ENCODE measurements at regions not wholly inside any gene's neighbourhood (a gene's known extent, or its start where the extent isn't known, plus 50 kb on each side); places are given as distances from the start of the nearest gene placed in this dataset.

DNA sequence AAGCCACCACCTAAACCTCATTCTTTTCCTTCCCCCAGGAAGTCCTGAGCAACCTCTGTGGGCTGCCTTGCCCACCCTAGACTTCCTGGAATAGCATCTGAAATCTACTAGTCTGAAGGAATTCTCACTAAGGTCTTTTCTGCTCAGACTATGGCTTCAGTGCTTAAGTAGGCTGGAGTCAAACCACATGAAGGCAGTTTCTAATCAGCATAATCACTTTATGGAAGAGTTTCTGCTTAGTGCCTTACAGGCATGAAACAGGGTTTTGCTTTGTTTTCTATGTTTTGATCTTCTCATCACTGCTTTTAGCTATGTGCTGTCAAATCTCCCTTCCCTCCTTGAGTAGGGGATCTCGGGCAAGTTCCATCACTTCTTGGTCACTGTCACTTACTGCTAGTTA, 117.7 kb downstream of the WT1 start:
- no peak for DNase-seq
- Histone ChIP-seq H4K20me1 (ENCODE audit: insufficient read depth) (no peaks in the 10 kb centered on the region), H3K9ac (no peak overlapping the region), H3K4me2 (no peak overlapping the region), H3K4me1 (ENCODE audit: control insufficient read depth in 1 of 2, insufficient read depth in 2 of 2, low read depth in 1 of 2, low read length in 1 of 2) (peaks cover 0 to under 1% of the 10 kb centered on the region in 2 experiments; a peak in 1 of 4 replicates), H3K79me2 (ENCODE audit: insufficient read depth) (no peaks in the 10 kb centered on the region), H3K36me3 (replicated peaks in 1 of 2; ENCODE audit: control insufficient read depth in 1 of 2, insufficient read depth in 2 of 2, low read length in 1 of 2) (no peaks in the 10 kb centered on the region), H3K27ac (ENCODE audit: low read depth in 2 of 2, low read length in 1 of 2) (no peak overlapping the region), H2AFZ (ENCODE audit: low read depth) (no peak overlapping the region), H3K4me3 (ENCODE audit: low read depth in 2 of 2, low read length in 1 of 2) (no peak overlapping the region), H3F3A (replicated peaks; ENCODE audit: insufficient read depth) (peaks cover 15% of the 10 kb centered on the region), H3K9me3 (no peaks in the 10 kb centered on the region), H3K9me2 (no peaks in the 10 kb centered on the region), H3K27me3 (ENCODE audit: insufficient read depth) (peaks cover 16% of the 10 kb centered on the region; the same call in 1 of the 2 replicates)
- POLR2A ChIA-PET: no interaction called here
- TF ChIP-seq, protein P1, sequence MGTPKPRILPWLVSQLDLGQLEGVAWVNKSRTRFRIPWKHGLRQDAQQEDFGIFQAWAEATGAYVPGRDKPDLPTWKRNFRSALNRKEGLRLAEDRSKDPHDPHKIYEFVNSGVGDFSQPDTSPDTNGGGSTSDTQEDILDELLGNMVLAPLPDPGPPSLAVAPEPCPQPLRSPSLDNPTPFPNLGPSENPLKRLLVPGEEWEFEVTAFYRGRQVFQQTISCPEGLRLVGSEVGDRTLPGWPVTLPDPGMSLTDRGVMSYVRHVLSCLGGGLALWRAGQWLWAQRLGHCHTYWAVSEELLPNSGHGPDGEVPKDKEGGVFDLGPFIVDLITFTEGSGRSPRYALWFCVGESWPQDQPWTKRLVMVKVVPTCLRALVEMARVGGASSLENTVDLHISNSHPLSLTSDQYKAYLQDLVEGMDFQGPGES (IDR thresholded peaks at IDR 0.05; ENCODE audit: low read depth, low read length): no peak
- no peak for TF ChIP-seq RXRA (IDR thresholded peaks at IDR 0.05; ENCODE audit: borderline replicate concordance, low read depth)
- TF ChIP-seq TEAD4 (IDR thresholded peaks at IDR 0.05; ENCODE audit: borderline replicate concordance, insufficient read depth): no peak
- TF ChIP-seq REST (IDR thresholded peaks at IDR 0.05; ENCODE audit: low read depth, low read length): no peak
- TF ChIP-seq TCF12 (IDR thresholded peaks at IDR 0.05): no peak
- TF ChIP-seq FOXM1 (IDR thresholded peaks at IDR 0.05; ENCODE audit: low read depth): no peak
- TF ChIP-seq RFX5 (IDR thresholded peaks at IDR 0.05; ENCODE audit: low read length): no peak
- TF ChIP-seq FOXJ3 (CRISPR knock-in tag; IDR thresholded peaks at IDR 0.05): no peak
- no peak for TF ChIP-seq CHD2 (IDR thresholded peaks at IDR 0.05; ENCODE audit: low read length, partially characterized antibody)
- TF ChIP-seq MEF2A (IDR thresholded peaks at IDR 0.05; ENCODE audit: borderline replicate concordance, low read depth): no peak
- no peak for TF ChIP-seq ELF1 (IDR thresholded peaks at IDR 0.05)
- CTCF ChIA-PET: no interaction called here
- WGBS (ENCODE audit: low lambda C conversion rate): 39% methylated on average over 1 of the region's 1 CpG

- H3K9me3 ChIP-seq: no peaks in the 10 kb centered on the region
- ChIA-PET POLR2A (no interaction called here), CTCF (no interaction called here)
- peaks cover 11% of the 10 kb centered on the region for H3F3A ChIP-seq (replicated peaks; ENCODE audit: insufficient read depth)
- no peak overlapping the region for H2AFZ ChIP-seq (ENCODE audit: low read depth)
- no peak overlapping the region for H3K9ac ChIP-seq
- H3K79me2 ChIP-seq (ENCODE audit: insufficient read depth): no peaks in the 10 kb centered on the region
- H3K27me3 ChIP-seq (ENCODE audit: insufficient read depth): peaks cover 16% of the 10 kb centered on the region; the same call in 1 of the 2 replicates
- H3K4me2 ChIP-seq: no peak overlapping the region
- no peak for DNase-seq
- no peak overlapping the region for H3K27ac ChIP-seq (ENCODE audit: low read depth in 2 of 2, low read length in 1 of 2)
- H3K4me1 ChIP-seq (ENCODE audit: control insufficient read depth in 1 of 2, insufficient read depth in 2 of 2, low read depth in 1 of 2, low read length in 1 of 2): no peaks in the 10 kb centered on the region; a peak in 1 of 4 replicates
- H3K36me3 ChIP-seq (replicated peaks in 1 of 2; ENCODE audit: control insufficient read depth in 1 of 2, insufficient read depth in 2 of 2, low read length in 1 of 2): no peaks in the 10 kb centered on the region
- no peak overlapping the region for H3K4me3 ChIP-seq (ENCODE audit: low read depth in 2 of 2, low read length in 1 of 2)
- TF ChIP-seq RXRA (IDR thresholded peaks at IDR 0.05; ENCODE audit: borderline replicate concordance, low read depth) (no peak), FOSL2 (IDR thresholded peaks at IDR 0.05; ENCODE audit: borderline replicate concordance, low read depth) (no peak), NRF1 (IDR thresholded peaks at IDR 0.05; ENCODE audit: low read depth, low read length) (no peak), GATA2 (CRISPR knock-in tag; IDR thresholded peaks at IDR 0.05) (no peak), EZH2phosphoT487 (IDR thresholded peaks at IDR 0.05; ENCODE audit: borderline replicate concordance, low read depth) (no peak), NFIC (IDR thresholded peaks at IDR 0.05; ENCODE audit: borderline replicate concordance) (no peak), PBX3 (IDR thresholded peaks at IDR 0.05) (no peak), USF2 (IDR thresholded peaks at IDR 0.05; ENCODE audit: borderline replicate concordance, low read depth, low read length) (no peak), FOXJ3 (CRISPR knock-in tag; IDR thresholded peaks at IDR 0.05) (no peak), YY1 (IDR thresholded peaks at IDR 0.05; ENCODE audit: low read depth) (no peak)
- no peaks in the 10 kb centered on the region for H3K9me2 ChIP-seq
- WGBS (ENCODE audit: low lambda C conversion rate): 23% methylated on average over 5 of the region's 5 CpGs
- no peaks in the 10 kb centered on the region for H4K20me1 ChIP-seq (ENCODE audit: insufficient read depth)
Observed at GRCh38 chr11:32318071-32319055, 117.0 kb downstream of the WT1 start.
